CD4-positive, CD25-positive, alpha-beta regulatory T cell (primary cell): ENCODE measurements at regions not wholly inside any gene's neighbourhood (a gene's known extent, or its start where the extent isn't known, plus 50 kb on each side); places are given as distances from the start of the nearest gene placed in this dataset.

ENCODE experiments used
- ATAC-seq, 2 donors: fragments of 150-1000 bp; cut with Tn5 transposase; one replicate each; pipeline ENCODE4 v1.10.0; 2021; ENCODE audit warnings: low read depth in 2 of 2, moderate number of reproducible peaks in 2 of 2, moderate library complexity in 1 of 2
- DNase-seq, 3 donors: peaks; one replicate each; pipeline versions ENCODE4 v3.0.0 to v3.0.0-alpha.2; 2012 to 2022; ENCODE audit warnings: mixed read lengths in 1 of 3
- H3K27ac ChIP-seq: one replicate; pipeline ENCODE4 v1.7.0; 2013; ENCODE audit warnings: mild to moderate bottlenecking, low read length; ENCODE audit not compliant: insufficient read depth, poor library complexity, severe bottlenecking
- H3K27me3 ChIP-seq: one replicate; pipeline ENCODE4 v1.7.0; 2013; ENCODE audit warnings: low read length; ENCODE audit not compliant: control insufficient read depth, insufficient read depth
- H3K36me3 ChIP-seq: one replicate; pipeline ENCODE4 v1.7.0; 2013; ENCODE audit warnings: mild to moderate bottlenecking, low read length, moderate library complexity; ENCODE audit not compliant: control insufficient read depth, insufficient read depth
- H3K4me1 ChIP-seq: 2 replicates; pipeline ENCODE4 v1.7.0; 2013; ENCODE audit warnings: mild to moderate bottlenecking, low read length; ENCODE audit not compliant: insufficient read depth, control insufficient read depth, poor library complexity, severe bottlenecking
- H3K4me3 ChIP-seq: one replicate; pipeline ENCODE4 v1.7.0; 2013; ENCODE audit warnings: low read depth, mild to moderate bottlenecking, low read length, moderate library complexity
- H3K9me3 ChIP-seq, 2 experiments: 1 replicate in 1 of 2; 2 replicates in 1 of 2; pipeline ENCODE4 v1.7.0; 2013; ENCODE audit warnings: low read length in 2 of 2, mild to moderate bottlenecking in 1 of 2, moderate library complexity in 1 of 2; ENCODE audit not compliant: control insufficient read depth in 2 of 2
- H3K27ac Mint-ChIP-seq, 3 donors: one replicate each; pipeline ENCODE4 v1.8.0; 2020 to 2022; ENCODE audit warnings: mild to moderate bottlenecking in 3 of 3, mixed read lengths in 3 of 3, moderate library complexity in 2 of 3
- H3K27me3 Mint-ChIP-seq: one replicate; pipeline ENCODE4 v1.8.0; 2022; ENCODE audit warnings: mild to moderate bottlenecking, mixed read lengths
- H3K36me3 Mint-ChIP-seq: one replicate; pipeline ENCODE4 v1.8.0; 2020; ENCODE audit warnings: mixed read lengths
- H3K4me1 Mint-ChIP-seq, 4 donors: one replicate each; pipeline ENCODE4 v1.8.0; 2020 to 2022; ENCODE audit warnings: mixed read lengths in 4 of 4, mild to moderate bottlenecking in 1 of 4
- H3K4me3 Mint-ChIP-seq, 4 donors: one replicate each; pipeline ENCODE4 v1.8.0; 2020 to 2022; ENCODE audit warnings: mild to moderate bottlenecking in 4 of 4, mixed read lengths in 4 of 4, moderate library complexity in 3 of 4
- H3K9me3 Mint-ChIP-seq, 7 donors: one replicate each; pipeline ENCODE4 v1.8.0; 2020 to 2022; ENCODE audit warnings: mixed read lengths in 7 of 7, mild to moderate bottlenecking in 3 of 7, moderate library complexity in 2 of 7

GRCh38 chr3:178172121-178172520 is 364.1 kb upstream of the KCNMB2 start:
- ATAC-seq (no peak), DNase-seq (no peak)
- Histone ChIP-seq H3K4me3 (no peak overlapping the region), H3K36me3 (no peaks in the 10 kb centered on the region), H3K4me1 (no peaks in the 10 kb centered on the region), H3K27me3 (peaks cover 4% of the 10 kb centered on the region), H3K9me3 (no peaks in the 10 kb centered on the region), H3K27ac (no peak overlapping the region)
- Mint-ChIP-seq H3K4me1 (no peaks in the 10 kb centered on the region), H3K4me3 (no peak overlapping the region), H3K9me3 (no peaks in the 10 kb centered on the region), H3K36me3 (no peaks in the 10 kb centered on the region), H3K27me3 (no peaks in the 10 kb centered on the region), H3K27ac (no peak overlapping the region)

DNA sequence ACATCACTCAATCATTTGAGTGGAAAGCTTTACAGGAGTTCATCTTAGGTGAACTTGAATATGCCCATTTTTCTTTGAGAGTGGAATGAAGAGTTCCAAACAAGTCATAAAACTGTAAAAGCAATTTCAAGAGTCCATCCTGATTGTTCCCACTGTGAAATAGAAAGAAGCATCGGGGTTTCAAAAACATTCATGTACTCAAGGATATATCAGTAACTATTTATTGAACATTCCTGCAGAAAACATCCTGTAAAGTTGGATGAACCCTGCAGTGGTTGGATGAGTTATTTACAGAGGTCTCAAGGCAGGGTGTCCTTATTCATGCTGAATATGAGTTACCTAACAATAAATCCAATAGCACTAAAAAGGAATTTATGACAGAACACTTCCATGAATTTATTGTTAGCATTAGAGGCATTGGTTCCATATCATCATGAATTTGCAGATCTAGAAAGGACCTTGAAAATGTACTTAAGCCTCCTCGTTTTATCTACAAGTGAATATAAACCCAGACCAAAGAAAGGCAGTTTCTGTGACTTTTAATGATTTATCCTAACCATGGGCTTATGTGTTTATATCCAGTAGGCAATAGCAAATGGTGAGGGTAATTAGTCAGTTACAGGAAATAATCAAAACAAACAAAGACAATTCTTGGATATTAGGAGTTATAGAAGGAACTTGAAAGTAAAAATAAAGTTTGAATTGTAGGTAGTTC is 361.9 kb upstream of the KCNMB2 start:
- H3K36me3 Mint-ChIP-seq, result no peaks in the 10 kb centered on the region
- Histone ChIP-seq H3K4me3 (no peak overlapping the region), H3K36me3 (no peaks in the 10 kb centered on the region), H3K27me3 (peaks cover 2% of the 10 kb centered on the region), H3K4me1 (no peaks in the 10 kb centered on the region), H3K27ac (no peak overlapping the region), H3K9me3 (no peaks in the 10 kb centered on the region)
- no peaks in the 10 kb centered on the region for H3K9me3 Mint-ChIP-seq
- no peak overlapping the region for H3K4me3 Mint-ChIP-seq
- H3K27ac Mint-ChIP-seq, result no peak overlapping the region
- peaks cover 4% of the 10 kb centered on the region for H3K27me3 Mint-ChIP-seq
- ATAC-seq (no peak), DNase-seq (no peak)
- no peaks in the 10 kb centered on the region for H3K4me1 Mint-ChIP-seq

- Mint-ChIP-seq H3K4me3 (no peak overlapping the region), H3K27me3 (peaks cover 4% of the 10 kb centered on the region), H3K4me1 (peaks cover 0 to 6% (median 0%) of the 10 kb centered on the region in 4 donors), H3K27ac (no peak overlapping the region), H3K9me3 (peaks cover 0 to 4% (median 0%) of the 10 kb centered on the region in 7 donors), H3K36me3 (no peaks in the 10 kb centered on the region)
- no peak overlapping the region for H3K27ac ChIP-seq
- H3K4me1 ChIP-seq, result no peaks in the 10 kb centered on the region
- H3K36me3 ChIP-seq, result no peaks in the 10 kb centered on the region
- H3K4me3 ChIP-seq, result no peak overlapping the region
- DNase-seq (no peak), ATAC-seq (no peak)
- H3K27me3 ChIP-seq, result no peaks in the 10 kb centered on the region
- no peaks in the 10 kb centered on the region for H3K9me3 ChIP-seq
Measured at GRCh38 chr3:178181088-178181487, 355.1 kb upstream of the KCNMB2 start.

- H3K27ac ChIP-seq, result no peak overlapping the region
- H3K36me3 ChIP-seq, result no peaks in the 10 kb centered on the region
- Mint-ChIP-seq H3K9me3 (peaks cover 0 to 4% (median 0%) of the 10 kb centered on the region in 7 donors), H3K27me3 (peaks cover 4% of the 10 kb centered on the region), H3K4me3 (no peak overlapping the region), H3K27ac (no peak overlapping the region), H3K36me3 (no peaks in the 10 kb centered on the region), H3K4me1 (peaks cover 0 to 6% (median 0%) of the 10 kb centered on the region in 4 donors)
- no peaks in the 10 kb centered on the region for H3K27me3 ChIP-seq
- DNase-seq, result no peak
- H3K9me3 ChIP-seq, result no peaks in the 10 kb centered on the region
- no peak overlapping the region for H3K4me3 ChIP-seq
- H3K4me1 ChIP-seq, result no peaks in the 10 kb centered on the region
- no peak for ATAC-seq
Measured at GRCh38 chr3:178181784-178182183, 354.5 kb upstream of the KCNMB2 start.

GRCh38 chr3:178182337-178182779 is 353.9 kb upstream of the KCNMB2 start:
- Histone ChIP-seq H3K36me3 (no peaks in the 10 kb centered on the region), H3K27me3 (no peaks in the 10 kb centered on the region), H3K4me3 (no peak overlapping the region), H3K4me1 (no peaks in the 10 kb centered on the region), H3K9me3 (no peaks in the 10 kb centered on the region), H3K27ac (no peak overlapping the region)
- H3K36me3 Mint-ChIP-seq, result no peaks in the 10 kb centered on the region
- no peak overlapping the region for H3K4me3 Mint-ChIP-seq
- peaks cover 0 to 6% (median 0%) of the 10 kb centered on the region in 4 donors for H3K4me1 Mint-ChIP-seq
- ATAC-seq (no peak), DNase-seq (no peak)
- peaks cover 0 to 4% (median 0%) of the 10 kb centered on the region in 7 donors for H3K9me3 Mint-ChIP-seq
- peaks cover 5% of the 10 kb centered on the region for H3K27me3 Mint-ChIP-seq
- no peak overlapping the region for H3K27ac Mint-ChIP-seq

DNA sequence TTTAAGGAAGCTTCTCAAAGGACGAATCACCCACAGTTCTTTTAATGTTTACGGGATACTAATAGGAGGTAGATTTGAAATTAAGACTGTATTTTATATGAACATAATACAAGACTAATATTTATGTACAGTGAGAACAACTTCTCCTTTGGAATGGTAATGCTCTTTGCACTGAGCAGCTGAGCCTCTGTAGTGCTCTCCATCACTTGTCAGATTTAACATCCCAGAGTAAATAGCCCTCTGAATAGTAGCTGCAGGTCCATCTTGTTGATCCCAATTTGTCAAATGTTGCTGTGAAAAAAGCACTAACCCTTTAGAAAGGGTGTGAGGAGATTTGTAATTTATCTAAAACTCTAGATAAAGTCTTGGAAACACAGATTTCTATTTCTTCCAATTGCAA is 351.4 kb upstream of the KCNMB2 start:
- H3K4me3 Mint-ChIP-seq, result no peak overlapping the region
- H3K27ac Mint-ChIP-seq, result no peak overlapping the region
- H3K4me1 Mint-ChIP-seq, result peaks cover 0 to 6% (median 0%) of the 10 kb centered on the region in 4 donors
- no peak for ATAC-seq
- no peak for DNase-seq
- Histone ChIP-seq H3K27ac (no peak overlapping the region), H3K4me3 (no peak overlapping the region), H3K36me3 (no peaks in the 10 kb centered on the region), H3K27me3 (no peaks in the 10 kb centered on the region), H3K9me3 (no peaks in the 10 kb centered on the region), H3K4me1 (no peaks in the 10 kb centered on the region)
- peaks cover 0 to 5% (median 0%) of the 10 kb centered on the region in 7 donors for H3K9me3 Mint-ChIP-seq
- no peaks in the 10 kb centered on the region for H3K36me3 Mint-ChIP-seq
- H3K27me3 Mint-ChIP-seq, result peaks cover 12% of the 10 kb centered on the region

- DNase-seq (no peak), ATAC-seq (no peak)
- Histone ChIP-seq H3K36me3 (no peaks in the 10 kb centered on the region), H3K4me3 (no peak overlapping the region), H3K9me3 (no peaks in the 10 kb centered on the region), H3K4me1 (no peaks in the 10 kb centered on the region), H3K27ac (no peak overlapping the region), H3K27me3 (no peaks in the 10 kb centered on the region)
- Mint-ChIP-seq H3K36me3 (no peaks in the 10 kb centered on the region), H3K27ac (no peak overlapping the region), H3K27me3 (peaks cover 12% of the 10 kb centered on the region), H3K4me1 (peaks cover 0 to 6% (median 0%) of the 10 kb centered on the region in 4 donors), H3K9me3 (peaks cover 0 to 5% (median 0%) of the 10 kb centered on the region in 7 donors), H3K4me3 (no peak overlapping the region)
Measured at GRCh38 chr3:178186666-178187065, 349.6 kb upstream of the KCNMB2 start.

GRCh38 chr3:178189854-178190253 is 346.4 kb upstream of the KCNMB2 start:
- no peak overlapping the region for H3K4me3 ChIP-seq
- H3K4me1 ChIP-seq, result no peaks in the 10 kb centered on the region
- H3K27ac ChIP-seq, result no peak overlapping the region
- ATAC-seq (no peak), DNase-seq (no peak)
- no peak overlapping the region for H3K27ac Mint-ChIP-seq
- H3K27me3 ChIP-seq, result no peaks in the 10 kb centered on the region
- H3K36me3 Mint-ChIP-seq, result no peaks in the 10 kb centered on the region
- H3K36me3 ChIP-seq, result no peaks in the 10 kb centered on the region
- H3K9me3 ChIP-seq, result no peaks in the 10 kb centered on the region
- peaks cover 0 to 4% (median 2%) of the 10 kb centered on the region in 4 donors for H3K4me1 Mint-ChIP-seq
- no peak overlapping the region for H3K4me3 Mint-ChIP-seq
- H3K9me3 Mint-ChIP-seq, result peaks cover 0 to 5% (median 0%) of the 10 kb centered on the region in 7 donors
- H3K27me3 Mint-ChIP-seq, result peaks cover 17% of the 10 kb centered on the region
